ENCODE measurements at regions not wholly inside any gene's neighbourhood (a gene's known extent, or its start where the extent isn't known, plus 50 kb on each side); places are given as distances from the start of the nearest gene placed in this dataset.

DNA sequence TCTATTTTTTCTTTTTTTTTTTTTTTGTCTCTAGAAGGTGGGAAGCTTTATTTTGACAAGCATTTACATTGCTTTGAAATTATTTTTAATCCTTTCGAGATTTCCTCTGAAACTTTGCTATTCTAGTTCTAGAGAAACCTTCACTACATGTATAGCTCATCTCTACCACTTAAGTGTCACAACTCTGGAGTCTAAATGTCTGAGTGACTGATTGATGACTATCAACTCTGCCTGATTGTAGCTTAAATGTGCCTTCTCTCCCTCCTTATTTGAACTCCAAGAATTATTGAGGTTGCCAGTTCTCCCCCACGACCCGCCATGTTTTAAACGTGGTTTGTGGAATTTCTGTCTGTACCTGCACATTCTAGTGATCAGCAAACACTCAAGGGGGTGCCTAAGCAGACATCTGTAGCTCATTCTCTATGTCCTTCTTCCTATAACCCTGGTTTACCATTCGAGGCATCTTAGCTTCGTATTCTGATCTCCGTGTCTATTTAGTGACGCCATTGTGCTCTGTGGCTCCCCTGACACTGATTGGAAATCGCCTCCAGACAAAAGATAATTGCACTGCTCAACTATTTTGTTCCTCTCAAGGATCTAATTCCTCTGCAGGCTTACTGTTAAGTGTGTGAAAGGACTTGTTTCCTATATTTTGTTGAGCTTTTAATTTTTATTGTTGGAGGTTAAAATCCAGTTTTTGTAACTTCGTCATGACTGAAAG lies 1570.6 kb downstream of the BRINP3 start:
- no peak for TF ChIP-seq ZC3H10 (CRISPR knock-in tag; IDR thresholded peaks at IDR 0.05)
- no peak for TF ChIP-seq ZNF70 (CRISPR knock-in tag; IDR thresholded peaks at IDR 0.05)
- no peak for TF ChIP-seq RARB (CRISPR knock-in tag; IDR thresholded peaks at IDR 0.05)
- TF ChIP-seq GLIS3 (CRISPR knock-in tag; IDR thresholded peaks at IDR 0.05): no peak
- TF ChIP-seq ZNF8 (CRISPR knock-in tag; IDR thresholded peaks at IDR 0.05): no peak
- no peak for TF ChIP-seq SNAI2 (CRISPR knock-in tag; IDR thresholded peaks at IDR 0.05)
- TF ChIP-seq, protein P1, sequence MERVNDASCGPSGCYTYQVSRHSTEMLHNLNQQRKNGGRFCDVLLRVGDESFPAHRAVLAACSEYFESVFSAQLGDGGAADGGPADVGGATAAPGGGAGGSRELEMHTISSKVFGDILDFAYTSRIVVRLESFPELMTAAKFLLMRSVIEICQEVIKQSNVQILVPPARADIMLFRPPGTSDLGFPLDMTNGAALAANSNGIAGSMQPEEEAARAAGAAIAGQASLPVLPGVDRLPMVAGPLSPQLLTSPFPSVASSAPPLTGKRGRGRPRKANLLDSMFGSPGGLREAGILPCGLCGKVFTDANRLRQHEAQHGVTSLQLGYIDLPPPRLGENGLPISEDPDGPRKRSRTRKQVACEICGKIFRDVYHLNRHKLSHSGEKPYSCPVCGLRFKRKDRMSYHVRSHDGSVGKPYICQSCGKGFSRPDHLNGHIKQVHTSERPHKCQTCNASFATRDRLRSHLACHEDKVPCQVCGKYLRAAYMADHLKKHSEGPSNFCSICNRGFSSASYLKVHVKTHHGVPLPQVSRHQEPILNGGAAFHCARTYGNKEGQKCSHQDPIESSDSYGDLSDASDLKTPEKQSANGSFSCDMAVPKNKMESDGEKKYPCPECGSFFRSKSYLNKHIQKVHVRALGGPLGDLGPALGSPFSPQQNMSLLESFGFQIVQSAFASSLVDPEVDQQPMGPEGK (CRISPR knock-in tag; IDR thresholded peaks at IDR 0.05; ENCODE audit: borderline replicate concordance): no peak
- no peak for TF ChIP-seq TSHZ2 (CRISPR knock-in tag; IDR thresholded peaks at IDR 0.05)
- TF ChIP-seq, protein P2, sequence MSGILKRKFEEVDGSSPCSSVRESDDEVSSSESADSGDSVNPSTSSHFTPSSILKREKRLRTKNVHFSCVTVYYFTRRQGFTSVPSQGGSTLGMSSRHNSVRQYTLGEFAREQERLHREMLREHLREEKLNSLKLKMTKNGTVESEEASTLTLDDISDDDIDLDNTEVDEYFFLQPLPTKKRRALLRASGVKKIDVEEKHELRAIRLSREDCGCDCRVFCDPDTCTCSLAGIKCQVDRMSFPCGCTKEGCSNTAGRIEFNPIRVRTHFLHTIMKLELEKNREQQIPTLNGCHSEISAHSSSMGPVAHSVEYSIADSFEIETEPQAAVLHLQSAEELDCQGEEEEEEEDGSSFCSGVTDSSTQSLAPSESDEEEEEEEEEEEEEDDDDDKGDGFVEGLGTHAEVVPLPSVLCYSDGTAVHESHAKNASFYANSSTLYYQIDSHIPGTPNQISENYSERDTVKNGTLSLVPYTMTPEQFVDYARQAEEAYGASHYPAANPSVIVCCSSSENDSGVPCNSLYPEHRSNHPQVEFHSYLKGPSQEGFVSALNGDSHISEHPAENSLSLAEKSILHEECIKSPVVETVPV (CRISPR knock-in tag; IDR thresholded peaks at IDR 0.05): no peak
- no peak for TF ChIP-seq BACH2 (CRISPR knock-in tag; IDR thresholded peaks at IDR 0.05; ENCODE audit: borderline replicate concordance)
- no peak for TF ChIP-seq ISL1 (CRISPR knock-in tag; IDR thresholded peaks at IDR 0.05)
- TF ChIP-seq POU6F1 (CRISPR knock-in tag; IDR thresholded peaks at IDR 0.05; ENCODE audit: borderline replicate concordance, low read depth): no peak
- no peak for TF ChIP-seq ZNF565 (CRISPR knock-in tag; conservative IDR thresholded peaks at IDR 0.05; ENCODE audit: low read depth)
- TF ChIP-seq OSR1 (CRISPR knock-in tag; IDR thresholded peaks at IDR 0.05): no peak
- no peak for TF ChIP-seq CREB5 (CRISPR knock-in tag; IDR thresholded peaks at IDR 0.05; ENCODE audit: low read depth)
- no peak for TF ChIP-seq ESRRG (CRISPR knock-in tag; IDR thresholded peaks at IDR 0.05)
- TF ChIP-seq TCF4 (CRISPR knock-in tag; IDR thresholded peaks at IDR 0.05; ENCODE audit: borderline replicate concordance): no peak
- ATAC-seq: no peak

- TF ChIP-seq TOX (CRISPR knock-in tag; IDR thresholded peaks at IDR 0.05; ENCODE audit: borderline replicate concordance): no peak
Observed at GRCh38 chr1:188930382-188930781, 1547.3 kb downstream of the BRINP3 start.

GRCh38 chr1:188931506-188931905 lies 1546.2 kb downstream of the BRINP3 start:
- ATAC-seq: no peak
- no peak for TF ChIP-seq ESRRG (CRISPR knock-in tag; IDR thresholded peaks at IDR 0.05)
- TF ChIP-seq ZFP3 (CRISPR knock-in tag; IDR thresholded peaks at IDR 0.05): no peak
- no peak for TF ChIP-seq CSDC2 (CRISPR knock-in tag; IDR thresholded peaks at IDR 0.05)
- no peak for TF ChIP-seq OSR1 (CRISPR knock-in tag; IDR thresholded peaks at IDR 0.05)
- TF ChIP-seq TCF4 (CRISPR knock-in tag; IDR thresholded peaks at IDR 0.05; ENCODE audit: borderline replicate concordance): no peak
- no peak for TF ChIP-seq TSHZ2 (CRISPR knock-in tag; IDR thresholded peaks at IDR 0.05)
- no peak for TF ChIP-seq ISL1 (CRISPR knock-in tag; IDR thresholded peaks at IDR 0.05)
- no peak for TF ChIP-seq PPARA (CRISPR knock-in tag; IDR thresholded peaks at IDR 0.05; ENCODE audit: borderline replicate concordance)
- no peak for TF ChIP-seq ZC3H10 (CRISPR knock-in tag; IDR thresholded peaks at IDR 0.05)
- no peak for TF ChIP-seq ARNTL (CRISPR knock-in tag; IDR thresholded peaks at IDR 0.05; ENCODE audit: borderline replicate concordance, low read depth)

More at GRCh38 chr1:188930382-188930781, 1547.3 kb downstream of the BRINP3 start:
- ATAC-seq: no peak

All from SK-N-SH treated with all-trans-retinoic acid at 6 μM for 48 hours (cell line).